Keratinocyte (primary cell): ENCODE measurements at regions not wholly inside any gene's neighbourhood (a gene's known extent, or its start where the extent isn't known, plus 50 kb on each side); places are given as distances from the start of the nearest gene placed in this dataset.

ENCODE experiments used
- CTCF ChIP-seq, 3 experiments: IDR thresholded peaks in 1 of 3; conservative IDR thresholded peaks in 1 of 3; optimal IDR thresholded peaks in 1 of 3; 2 replicates in 2 of 3; 3 replicates in 1 of 3; pipeline versions ENCODE3 to v1.5.1; 2011; ENCODE audit warnings: low read length in 3 of 3, mild to moderate bottlenecking in 3 of 3, moderate library complexity in 2 of 3, control low read depth in 1 of 3, inconsistent platforms in 1 of 3; ENCODE audit not compliant: insufficient read depth in 2 of 3; ENCODE audit errors: extremely low read depth in 1 of 3
- EZH2 ChIP-seq: IDR thresholded peaks from one replicate; pipeline ENCODE4 v1.6.1; 2012; ENCODE audit warnings: inconsistent platforms, mild to moderate bottlenecking, low read length, moderate library complexity

- TF ChIP-seq CTCF (optimal IDR thresholded peaks at IDR 0.05 in 1 of 3, IDR thresholded peaks at IDR 0.05 in 1 of 3, conservative IDR thresholded peaks at IDR 0.05 in 1 of 3; ENCODE audit: extremely low read depth in 1 of 3, insufficient read depth in 2 of 3, low read length in 3 of 3), result peak in 1 of 3 experiments; percentile 4
- TF ChIP-seq EZH2, result no peak
These were observed 764.3 kb downstream of the NOVA1 start for GRCh38 chr14:25833341-25834126.
